ENCODE measurements at regions not wholly inside any gene's neighbourhood (a gene's known extent, or its start where the extent isn't known, plus 50 kb on each side); places are given as distances from the start of the nearest gene placed in this dataset.

- no peak overlapping the region for H2BK120ac ChIP-seq (ENCODE audit: low read depth, low read length)
- peaks cover 12% of the 10 kb centered on the region for H3K9me3 ChIP-seq (ENCODE audit: control insufficient read depth, insufficient read depth, low read length)
- no peak overlapping the region for H3K27ac ChIP-seq (ENCODE audit: insufficient read depth, low read length)
- no peaks in the 10 kb centered on the region for H3K9me1 ChIP-seq (ENCODE audit: insufficient read depth, low read length)
- no peak overlapping the region for H2AK9ac ChIP-seq (replicated peaks; ENCODE audit: low read depth, low read length, poor library complexity)
- no peaks in the 10 kb centered on the region for H3K4me1 ChIP-seq (ENCODE audit: control insufficient read depth, insufficient read depth, low read length)
- no peak overlapping the region for H3K14ac ChIP-seq (replicated peaks; ENCODE audit: low read depth, low read length)
- H3K23ac ChIP-seq (ENCODE audit: low read depth, low read length), result no peak overlapping the region
- in situ Hi-C loops (cut with MboI; ENCODE audit: low sequenced_read_pairs) (no loop called here), intact Hi-C loops (cut with micrococcal nuclease) (no loop called here), dilution Hi-C loops (cut with HindIII; ENCODE audit: low sequenced_read_pairs, unreplicated experiment) (no loop called here)
- no peaks in the 10 kb centered on the region for H3K27me3 ChIP-seq (ENCODE audit: control insufficient read depth, insufficient read depth, low read length)
- no peak overlapping the region for H2BK15ac ChIP-seq (ENCODE audit: low read depth, low read length)
- WGBS, 2 experiments (ENCODE audit: extremely low coverage in 2 of 2, insufficient read length in 1 of 2), result 80% methylated on average over 1 of the region's 6 CpGs; no CpG with 5 or more reads in 1 of the 2 experiments
- H2AFZ ChIP-seq (replicated peaks; ENCODE audit: low read length, poor library complexity), result no peak overlapping the region
- H2BK20ac ChIP-seq (ENCODE audit: low read depth, low read length), result no peak overlapping the region
- H4K8ac ChIP-seq (ENCODE audit: low read depth in 2 of 2, low read length in 2 of 2), result no peak overlapping the region
- no peak overlapping the region for H2AK5ac ChIP-seq (ENCODE audit: low read depth, low read length)
- no TSS peak for BruUV-seq (replicated peaks)
- no peaks in the 10 kb centered on the region for H3K79me1 ChIP-seq (ENCODE audit: low read depth in 1 of 2, low read length in 2 of 2)
- POLR2A ChIA-PET (ENCODE audit: unreplicated experiment), result no interaction called here
- H3K4me3 ChIP-seq (ENCODE audit: insufficient read depth, low read depth, low read length), result no peak overlapping the region
- H4K20me1 ChIP-seq (ENCODE audit: insufficient read depth, low read length), result no peaks in the 10 kb centered on the region
- H3K4me2 ChIP-seq (ENCODE audit: low read depth, low read length), result no peak overlapping the region
- CTCF ChIA-PET, result no interaction called here
- TF ChIP-seq RFX5 (IDR thresholded peaks at IDR 0.05; ENCODE audit: low read depth, low read length) (no peak), BHLHE40 (IDR thresholded peaks at IDR 0.05; ENCODE audit: low read depth, low read length) (no peak), RCOR1 (IDR thresholded peaks at IDR 0.05; ENCODE audit: insufficient replicate concordance, low read length) (no peak), MAZ (IDR thresholded peaks at IDR 0.05; ENCODE audit: borderline replicate concordance, low read depth, low read length) (no peak), POLR2A (IDR thresholded peaks at IDR 0.05; ENCODE audit: low read depth, low read length) (no peak), FOS (IDR thresholded peaks at IDR 0.05; ENCODE audit: low read depth, low read length) (no peak), CEBPB (IDR thresholded peaks at IDR 0.05; ENCODE audit: low read depth, low read length) (no peak), CHD1 (IDR thresholded peaks at IDR 0.05; ENCODE audit: low read depth, low read length) (no peak), SMC3 (IDR thresholded peaks at IDR 0.05; ENCODE audit: low read depth, low read length) (no peak), MAFK (IDR thresholded peaks at IDR 0.05; ENCODE audit: low read depth, low read length) (no peak), NFE2L2 (IDR thresholded peaks at IDR 0.05; ENCODE audit: low read depth, low read length) (no peak), RAD21 (IDR thresholded peaks at IDR 0.05; ENCODE audit: low read length) (no peak), ELK1 (IDR thresholded peaks at IDR 0.05; ENCODE audit: borderline replicate concordance, low read depth, low read length) (no peak)
- TF ChIP-seq, protein P1, sequence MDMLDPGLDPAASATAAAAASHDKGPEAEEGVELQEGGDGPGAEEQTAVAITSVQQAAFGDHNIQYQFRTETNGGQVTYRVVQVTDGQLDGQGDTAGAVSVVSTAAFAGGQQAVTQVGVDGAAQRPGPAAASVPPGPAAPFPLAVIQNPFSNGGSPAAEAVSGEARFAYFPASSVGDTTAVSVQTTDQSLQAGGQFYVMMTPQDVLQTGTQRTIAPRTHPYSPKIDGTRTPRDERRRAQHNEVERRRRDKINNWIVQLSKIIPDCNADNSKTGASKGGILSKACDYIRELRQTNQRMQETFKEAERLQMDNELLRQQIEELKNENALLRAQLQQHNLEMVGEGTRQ (IDR thresholded peaks at IDR 0.05; ENCODE audit: low read depth, low read length), result no peak
- TF ChIP-seq, protein P2, sequence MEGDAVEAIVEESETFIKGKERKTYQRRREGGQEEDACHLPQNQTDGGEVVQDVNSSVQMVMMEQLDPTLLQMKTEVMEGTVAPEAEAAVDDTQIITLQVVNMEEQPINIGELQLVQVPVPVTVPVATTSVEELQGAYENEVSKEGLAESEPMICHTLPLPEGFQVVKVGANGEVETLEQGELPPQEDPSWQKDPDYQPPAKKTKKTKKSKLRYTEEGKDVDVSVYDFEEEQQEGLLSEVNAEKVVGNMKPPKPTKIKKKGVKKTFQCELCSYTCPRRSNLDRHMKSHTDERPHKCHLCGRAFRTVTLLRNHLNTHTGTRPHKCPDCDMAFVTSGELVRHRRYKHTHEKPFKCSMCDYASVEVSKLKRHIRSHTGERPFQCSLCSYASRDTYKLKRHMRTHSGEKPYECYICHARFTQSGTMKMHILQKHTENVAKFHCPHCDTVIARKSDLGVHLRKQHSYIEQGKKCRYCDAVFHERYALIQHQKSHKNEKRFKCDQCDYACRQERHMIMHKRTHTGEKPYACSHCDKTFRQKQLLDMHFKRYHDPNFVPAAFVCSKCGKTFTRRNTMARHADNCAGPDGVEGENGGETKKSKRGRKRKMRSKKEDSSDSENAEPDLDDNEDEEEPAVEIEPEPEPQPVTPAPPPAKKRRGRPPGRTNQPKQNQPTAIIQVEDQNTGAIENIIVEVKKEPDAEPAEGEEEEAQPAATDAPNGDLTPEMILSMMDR (conservative IDR thresholded peaks at IDR 0.05; ENCODE audit: low read depth, low read length), result no peak
- H3K18ac ChIP-seq (ENCODE audit: low read depth, low read length), result no peak overlapping the region
- H3K9ac ChIP-seq (ENCODE audit: low read depth, low read length), result no peak overlapping the region
- no peak overlapping the region for H3K4ac ChIP-seq (ENCODE audit: low read depth, low read length)
- H4K91ac ChIP-seq (ENCODE audit: insufficient read depth, low read depth, low read length), result no peak overlapping the region
- no peaks in the 10 kb centered on the region for H3K36me3 ChIP-seq (ENCODE audit: control insufficient read depth, insufficient read depth, low read length)
- ATAC-seq (ENCODE audit: low read depth), result no peak
- H4K5ac ChIP-seq (ENCODE audit: low read depth, low read length), result no peak overlapping the region
- no peak overlapping the region for H2BK5ac ChIP-seq (ENCODE audit: low read depth, low read length, poor library complexity, severe bottlenecking)
- DNase-seq, result no peak
- no peak overlapping the region for H3K56ac ChIP-seq (ENCODE audit: extremely low read depth, insufficient read depth, low read length)
Observed at GRCh38 chr5:26812714-26813113, 225.7 kb downstream of the CDH9 start.

All from IMR-90 (cell line).